CD4-positive, alpha-beta T cell treated with Interleukin-1 beta for 1 hour (primary cell): ENCODE measurements at regions not wholly inside any gene's neighbourhood (a gene's known extent, or its start where the extent isn't known, plus 50 kb on each side); places are given as distances from the start of the nearest gene placed in this dataset.

ENCODE experiments used
- DNase-seq, 2 donors: peaks; one replicate each; pipeline ENCODE4 v3.0.0-alpha.2; 2020 to 2022

DNA sequence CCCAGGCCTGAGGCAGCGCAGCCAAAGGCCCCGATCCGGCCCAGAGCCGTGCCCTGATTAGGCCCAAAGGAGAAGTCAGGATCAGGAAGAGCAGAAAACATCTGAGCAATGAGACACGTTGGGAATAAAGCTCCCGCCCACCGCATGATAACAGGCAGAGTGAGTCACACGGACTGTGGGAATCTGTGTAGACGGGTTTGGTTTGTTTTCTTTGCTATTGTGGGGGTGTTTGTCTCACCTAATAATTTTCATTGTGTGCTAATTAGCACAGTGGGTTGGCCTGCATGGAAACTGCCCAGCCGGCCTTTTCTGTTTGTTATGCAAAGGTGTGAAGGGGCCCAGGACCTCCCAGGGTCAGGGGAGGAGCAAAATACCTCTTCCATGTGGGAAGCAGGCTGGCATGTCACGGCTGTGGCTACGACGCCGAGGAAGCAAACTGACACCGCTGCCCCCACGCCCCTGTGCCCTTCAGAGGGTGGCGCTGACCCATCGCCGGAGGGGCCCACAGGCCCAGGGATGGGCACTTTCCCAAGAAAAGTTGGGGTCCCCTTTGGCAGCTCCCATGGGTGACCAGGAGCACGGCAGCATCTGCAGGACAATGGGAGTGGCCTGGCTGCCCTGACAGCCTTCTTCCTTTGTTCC is 68.4 kb upstream of the CTDP1 start:
- DNase-seq, result no peak

DNA sequence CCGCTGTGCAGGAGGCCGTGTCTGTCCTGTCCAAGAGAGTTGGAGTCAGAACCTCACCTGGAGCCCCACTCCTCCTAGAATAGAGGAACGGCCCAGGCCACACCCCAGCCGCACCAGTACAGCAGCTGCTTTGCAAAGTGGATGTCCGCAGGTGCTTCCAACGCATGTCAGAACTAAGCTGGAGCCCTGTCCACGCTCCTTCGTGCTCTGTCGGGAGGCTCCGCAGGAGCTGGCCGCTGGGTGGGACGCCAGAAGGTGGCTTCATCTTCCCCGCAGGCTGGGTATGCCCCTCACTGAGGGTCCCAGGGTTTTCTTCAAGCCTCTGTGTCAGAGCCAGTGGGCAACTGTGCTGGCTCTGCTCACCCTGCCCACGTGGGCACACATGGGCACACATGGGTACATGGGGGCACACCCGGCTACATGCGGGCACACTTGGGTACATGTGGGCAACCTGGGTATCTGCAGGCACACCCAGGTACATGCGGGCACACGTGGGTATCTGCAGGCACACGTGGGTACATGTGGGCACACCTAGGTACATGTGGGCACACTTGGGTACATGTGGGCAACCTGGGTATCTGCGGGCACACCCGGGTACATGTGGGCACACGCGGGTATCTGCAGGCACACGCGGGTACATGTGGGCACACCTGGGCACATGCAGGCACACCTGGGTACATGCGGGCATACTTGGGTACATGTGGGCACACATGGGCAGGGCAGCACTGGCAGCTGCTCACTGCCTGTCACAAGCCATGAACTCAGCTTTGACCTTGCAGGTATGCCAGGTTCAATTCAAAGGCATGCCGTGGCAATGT is 67.1 kb upstream of the CTDP1 start:
- DNase-seq, result no peak

DNA sequence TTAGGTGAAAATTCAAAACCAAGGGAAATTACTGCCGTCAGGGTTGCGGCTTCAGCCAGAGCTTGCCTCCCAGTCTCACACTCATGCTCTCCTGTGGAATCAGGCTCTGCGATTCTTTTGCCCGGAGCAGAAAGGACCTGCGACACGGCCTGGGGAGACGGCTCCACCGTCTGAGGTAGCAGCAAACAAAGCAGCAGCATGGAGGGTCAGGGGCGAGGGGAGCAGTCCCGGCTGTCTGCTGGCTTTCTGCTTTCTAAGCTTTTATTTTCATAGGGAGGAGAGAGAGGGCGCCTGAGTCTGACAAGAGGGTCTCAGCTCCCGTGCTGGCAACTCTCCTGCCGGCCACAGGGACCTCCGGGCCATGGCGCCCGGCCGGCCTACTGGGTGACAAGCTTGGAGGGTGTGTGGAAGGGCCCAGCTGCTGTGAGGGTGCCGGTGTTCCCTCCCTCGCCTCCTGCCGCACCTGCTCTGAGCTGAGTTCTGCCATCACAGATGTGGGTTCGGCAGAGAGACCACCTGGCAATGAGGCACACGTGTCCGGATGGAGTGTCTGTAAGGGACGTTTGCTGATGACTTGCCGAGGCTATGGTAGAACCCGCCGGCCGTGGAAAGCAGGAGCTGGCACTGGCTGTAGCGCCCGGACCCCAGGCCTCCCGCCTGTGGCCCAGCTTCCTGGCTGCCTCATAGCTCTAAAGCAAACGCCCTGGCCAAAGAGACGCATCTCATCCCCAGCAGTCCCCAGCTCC is 66.2 kb upstream of the CTDP1 start:
- no peak for DNase-seq

DNA sequence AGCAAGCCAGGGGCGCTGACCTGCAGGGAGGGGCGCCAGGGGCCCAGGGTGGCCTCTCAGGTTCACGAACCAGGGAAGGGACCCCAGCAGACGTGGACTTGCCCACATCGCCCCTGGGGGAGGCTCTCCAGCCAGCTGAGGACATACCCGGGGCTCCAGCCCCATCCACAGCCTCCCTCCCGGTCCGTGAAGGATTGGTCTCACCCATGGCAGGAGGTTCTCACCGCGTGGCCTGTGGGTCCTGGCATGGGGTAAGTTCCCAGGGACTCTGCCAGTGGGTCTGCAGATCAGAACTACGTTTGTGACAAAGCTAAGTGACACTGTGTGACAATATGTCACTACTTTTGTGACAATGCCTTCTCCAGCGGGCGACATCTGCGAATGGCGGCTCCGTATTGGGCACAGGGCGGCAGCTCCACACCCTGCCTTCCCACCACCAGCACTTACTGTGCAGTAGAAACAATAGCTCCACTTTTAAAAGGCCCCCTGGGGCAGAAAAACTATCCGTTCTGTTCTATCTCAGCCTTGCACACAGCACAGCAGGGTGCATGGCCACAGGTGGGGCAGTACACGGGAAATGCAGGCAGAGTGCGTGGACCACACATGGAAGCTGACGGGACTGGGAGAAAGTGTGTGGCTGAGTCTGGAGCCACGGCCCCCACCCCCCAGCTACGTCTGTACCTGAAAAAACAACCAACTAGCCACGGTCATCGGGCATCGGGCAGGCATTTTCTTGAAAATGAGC is 65.2 kb upstream of the CTDP1 start:
- DNase-seq, result no peak

DNA sequence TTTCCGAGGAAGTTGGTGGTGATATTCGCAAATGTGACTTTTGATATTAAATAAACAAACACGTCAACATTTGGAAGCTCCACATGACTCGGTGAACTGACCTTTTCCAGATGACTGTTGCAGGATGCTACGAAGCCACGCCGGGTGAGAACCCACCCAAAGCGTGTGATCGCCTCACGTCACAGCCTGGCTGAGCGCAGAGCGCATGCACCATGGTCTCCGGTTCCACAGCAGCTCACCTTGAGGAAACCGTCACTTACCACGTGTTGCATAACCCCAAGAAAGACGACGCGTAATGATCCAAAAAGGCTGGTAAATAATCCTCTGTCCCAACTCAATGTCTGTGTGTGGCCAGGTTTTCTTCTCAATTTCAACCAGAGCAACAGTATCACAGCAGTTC is 64.5 kb upstream of the CTDP1 start:
- no peak for DNase-seq

DNA sequence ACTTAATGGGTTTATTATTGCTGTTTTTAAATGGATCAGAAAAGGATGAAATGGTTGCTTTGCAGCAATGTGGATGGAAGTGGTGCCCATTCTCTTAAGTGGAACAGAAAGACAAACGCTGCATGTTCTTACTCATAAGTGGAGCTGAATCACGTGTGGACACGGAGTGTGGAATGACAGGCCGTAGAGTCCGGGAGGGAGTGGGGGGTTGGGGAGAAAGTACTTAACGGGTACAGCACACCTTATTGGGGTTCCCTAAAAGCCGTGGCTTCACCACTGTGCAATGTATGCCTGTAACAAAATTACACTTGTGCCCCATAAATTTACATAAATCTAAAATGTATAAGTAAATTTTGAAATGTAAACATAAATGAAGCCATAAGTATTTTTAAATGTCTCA is 64.0 kb upstream of the CTDP1 start:
- no peak for DNase-seq

DNA sequence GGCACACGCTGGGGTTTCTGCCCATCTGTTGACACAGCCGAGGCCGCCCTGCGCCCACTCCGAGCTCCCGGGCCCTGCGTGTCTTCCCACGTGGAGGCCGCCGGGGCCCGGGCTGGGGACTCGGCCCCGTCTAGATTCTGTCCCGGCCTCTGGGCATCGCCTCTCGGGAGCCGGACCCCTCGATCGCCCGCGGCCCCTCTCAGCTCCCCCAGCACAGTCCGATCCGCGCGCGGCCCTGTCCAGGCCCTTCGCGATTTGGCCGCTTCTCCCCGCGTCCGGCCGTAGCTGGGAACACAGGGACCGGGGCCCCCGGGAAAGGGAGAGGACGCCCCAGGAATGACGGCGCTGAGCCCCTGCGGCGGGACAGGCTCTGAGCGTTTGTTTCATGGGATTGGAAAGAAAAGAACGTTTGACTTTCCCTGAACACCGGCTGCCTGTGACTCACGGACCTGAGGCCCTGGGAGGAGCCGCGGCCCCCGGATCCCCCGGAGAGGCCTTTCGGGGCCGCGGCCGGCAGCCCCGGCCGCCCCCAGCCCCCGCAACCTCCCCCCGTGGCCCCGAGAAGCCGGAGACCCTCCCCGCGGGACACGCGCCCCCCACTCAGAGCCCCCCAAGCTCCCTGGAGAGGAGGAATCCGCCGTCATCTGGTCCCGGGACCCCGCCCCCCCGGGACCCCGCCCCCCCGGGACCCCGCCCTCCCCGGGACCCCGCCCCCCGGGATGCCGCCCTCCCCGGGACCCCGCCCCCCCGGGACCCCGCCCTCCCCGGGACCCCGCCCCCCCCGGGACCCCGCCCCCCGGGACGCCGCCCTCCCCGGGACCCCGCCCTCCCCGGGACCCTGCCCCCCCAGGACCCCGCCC is 62.7 kb upstream of the CTDP1 start:
- no peak for DNase-seq

DNA sequence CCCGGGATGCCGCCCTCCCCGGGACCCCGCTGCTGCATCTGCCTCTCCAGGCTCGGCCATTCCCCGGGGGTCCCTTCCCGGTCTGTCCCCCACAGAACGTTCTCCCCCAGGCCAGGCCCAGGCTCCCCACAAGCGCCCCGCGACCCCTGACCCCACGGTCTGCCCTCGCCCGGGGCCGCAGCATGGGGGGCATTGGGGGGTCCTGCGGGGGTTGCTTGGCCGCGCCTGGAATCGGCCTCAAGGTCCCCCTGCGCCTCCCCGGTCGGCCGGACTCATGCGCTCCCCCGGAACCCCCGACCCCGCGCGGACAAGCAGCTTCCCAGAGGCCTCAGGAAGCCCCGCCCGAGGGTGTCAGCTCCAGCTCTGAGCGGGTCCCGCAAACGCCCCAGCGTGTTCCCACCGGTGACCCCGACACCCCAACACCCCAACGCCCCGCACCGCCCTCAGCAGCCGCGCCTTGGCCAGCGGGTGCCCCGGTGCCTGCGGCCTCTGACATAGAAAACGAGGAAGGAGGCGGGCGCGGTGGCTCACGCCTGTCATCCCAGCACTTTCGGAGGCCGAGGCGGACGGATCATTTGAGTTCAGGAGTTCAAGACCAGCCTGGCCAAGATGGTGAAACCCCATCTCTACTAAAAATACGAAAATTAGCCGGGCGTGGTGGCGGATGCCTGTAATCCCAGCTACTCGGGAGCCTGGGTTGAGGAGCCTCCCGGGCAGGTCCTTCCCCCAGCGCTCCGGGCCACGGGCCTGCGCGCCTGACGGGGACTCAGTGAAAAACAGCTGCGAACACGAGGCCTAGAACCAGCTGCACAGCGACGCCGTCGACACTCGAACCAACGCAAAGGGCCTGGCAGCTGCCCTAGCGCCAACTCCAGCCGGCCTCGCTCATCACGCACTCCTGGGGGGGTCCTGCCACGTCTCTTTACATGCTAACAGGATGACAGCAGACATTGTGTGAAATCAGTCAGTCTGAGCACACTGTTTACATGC is 61.8 kb upstream of the CTDP1 start:
- no peak for DNase-seq

DNA sequence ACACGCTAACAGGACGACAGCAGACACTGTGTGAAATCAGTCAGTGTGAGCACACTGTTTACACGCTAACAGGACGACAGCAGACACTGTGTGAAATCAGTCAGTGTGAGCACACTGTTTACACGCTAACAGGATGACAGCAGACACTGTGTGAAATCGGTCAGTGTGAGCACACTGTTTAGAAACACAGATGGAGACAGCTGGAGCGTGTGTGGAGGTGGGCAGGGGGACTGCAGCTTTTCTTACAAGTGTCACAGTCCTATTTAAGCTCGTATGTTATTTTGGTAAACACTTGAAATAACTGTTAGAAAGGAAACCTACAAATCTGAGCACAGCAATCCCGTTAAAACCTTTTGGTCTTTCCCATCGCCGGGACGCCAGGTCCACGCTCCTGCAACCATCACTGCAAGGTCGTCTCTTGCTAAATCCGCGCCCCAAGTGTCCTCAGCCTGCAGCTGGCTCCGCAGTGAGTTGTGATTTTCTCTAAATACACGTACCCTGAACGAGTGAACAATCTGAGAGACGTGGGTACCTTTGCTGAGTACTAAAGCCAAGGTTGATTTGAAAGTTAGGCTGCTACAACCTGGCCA is 58.9 kb upstream of the CTDP1 start:
- DNase-seq, result no peak

DNA sequence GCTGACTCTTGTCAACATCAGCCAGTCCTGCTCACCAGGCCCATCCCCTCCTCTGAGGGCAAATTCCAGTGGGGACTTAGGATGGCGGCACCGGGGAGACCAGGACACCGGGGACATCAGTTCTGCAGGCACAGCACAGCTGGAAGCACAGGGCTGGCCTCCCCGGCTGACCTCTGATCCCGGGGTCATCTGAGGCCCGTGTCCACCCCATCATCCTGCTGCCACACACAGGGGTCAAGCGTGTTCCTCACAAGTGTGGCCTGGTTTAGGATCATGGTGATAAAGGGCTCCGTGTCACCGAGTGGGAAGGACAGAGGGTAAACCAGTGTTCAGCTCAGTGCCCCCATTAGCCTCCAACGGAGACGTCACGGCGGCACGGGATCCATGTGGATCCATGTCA is 58.1 kb upstream of the CTDP1 start:
- DNase-seq, result no peak

DNA sequence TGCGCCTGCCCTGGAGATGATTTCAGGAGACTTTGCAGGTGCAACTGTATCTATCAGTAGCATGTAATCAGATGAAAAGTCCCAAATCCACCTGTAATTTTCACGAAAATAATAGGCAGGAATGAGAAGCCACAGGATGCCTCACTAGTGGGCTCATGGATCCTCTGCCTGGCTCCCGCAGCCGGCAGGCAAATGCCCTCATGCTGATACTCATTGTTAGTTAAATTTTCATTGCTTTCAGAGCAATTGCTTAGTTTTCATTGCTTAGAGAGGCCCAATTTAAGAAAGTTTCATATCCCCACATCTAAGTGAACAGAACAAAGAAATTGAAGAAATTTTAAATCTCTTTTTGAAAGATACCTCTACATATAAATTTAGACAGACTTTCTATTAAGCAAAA is 57.6 kb upstream of the CTDP1 start:
- DNase-seq, result no peak

DNA sequence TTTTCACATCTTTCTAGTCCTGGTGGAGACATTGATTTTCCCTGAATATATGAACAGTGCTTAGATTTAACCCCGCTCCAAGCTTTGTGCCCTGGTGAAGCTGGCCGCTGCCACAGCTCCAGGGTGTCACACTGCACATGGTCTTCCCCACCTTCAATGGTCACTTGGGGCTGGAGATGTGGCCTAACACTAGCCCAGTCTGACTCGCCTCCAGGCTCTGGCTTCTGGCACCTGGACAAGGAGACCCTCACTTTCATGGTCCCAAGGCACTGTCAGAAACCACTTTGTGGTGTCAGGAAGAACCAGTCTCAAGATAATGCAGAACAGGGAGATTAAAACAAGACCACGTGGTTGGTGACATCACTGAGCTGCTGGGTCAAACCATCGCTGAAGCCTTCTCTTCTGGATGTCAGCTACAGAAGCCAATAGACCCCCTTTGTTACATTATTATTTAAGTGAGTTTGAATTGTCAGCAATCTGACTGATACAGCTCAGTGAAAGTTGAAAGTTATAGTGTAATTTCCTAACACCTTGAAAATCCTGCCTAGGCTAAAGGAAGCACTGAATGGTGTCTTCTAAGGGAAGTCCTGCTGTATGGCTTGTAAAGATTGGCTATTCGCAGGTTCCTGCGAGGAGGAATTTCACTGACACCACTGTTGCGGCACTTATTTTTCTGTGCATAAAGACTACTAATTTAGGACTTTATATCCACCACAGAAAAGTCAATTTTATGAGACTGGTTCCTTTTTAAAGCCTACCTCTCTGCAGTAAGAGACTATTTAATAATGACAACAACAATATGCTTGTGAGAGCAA is 55.0 kb upstream of the CTDP1 start:
- DNase-seq, result no peak

DNA sequence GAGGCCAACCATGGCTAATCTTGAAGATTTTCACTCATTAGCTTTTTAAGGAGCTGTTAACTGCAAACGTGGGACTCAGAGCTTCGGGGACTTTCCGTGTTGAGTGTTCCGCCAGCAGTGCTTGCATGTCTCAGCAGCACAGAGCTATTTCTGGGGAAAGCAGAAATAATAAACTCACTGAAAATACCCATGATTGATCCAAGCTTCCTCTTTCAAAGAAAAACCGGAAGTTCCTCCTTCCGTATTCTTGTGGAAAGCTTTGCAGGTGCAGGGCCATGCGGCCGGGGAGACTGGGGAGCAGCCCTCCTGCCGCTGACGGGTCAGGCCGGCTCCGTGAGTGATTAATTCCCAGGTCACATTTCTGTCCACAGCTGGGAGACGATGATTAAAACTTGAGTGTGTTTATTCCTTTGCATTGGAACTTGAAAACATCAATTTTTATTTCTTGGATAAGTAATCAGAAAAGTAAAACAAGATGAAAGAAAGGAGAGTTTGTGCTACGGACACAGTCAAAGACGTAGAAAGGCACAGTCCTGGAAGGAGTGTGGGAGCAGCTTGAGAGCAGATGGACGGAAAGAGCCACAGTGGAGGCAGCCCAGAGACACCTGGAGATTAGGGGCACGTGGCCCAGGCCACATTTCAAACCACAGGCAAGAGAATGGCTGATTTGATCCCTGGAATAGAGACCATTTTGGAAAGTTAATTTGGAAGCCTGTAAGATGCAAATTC is 54.2 kb upstream of the CTDP1 start:
- peak; percentile 18 to 63 for DNase-seq

DNA sequence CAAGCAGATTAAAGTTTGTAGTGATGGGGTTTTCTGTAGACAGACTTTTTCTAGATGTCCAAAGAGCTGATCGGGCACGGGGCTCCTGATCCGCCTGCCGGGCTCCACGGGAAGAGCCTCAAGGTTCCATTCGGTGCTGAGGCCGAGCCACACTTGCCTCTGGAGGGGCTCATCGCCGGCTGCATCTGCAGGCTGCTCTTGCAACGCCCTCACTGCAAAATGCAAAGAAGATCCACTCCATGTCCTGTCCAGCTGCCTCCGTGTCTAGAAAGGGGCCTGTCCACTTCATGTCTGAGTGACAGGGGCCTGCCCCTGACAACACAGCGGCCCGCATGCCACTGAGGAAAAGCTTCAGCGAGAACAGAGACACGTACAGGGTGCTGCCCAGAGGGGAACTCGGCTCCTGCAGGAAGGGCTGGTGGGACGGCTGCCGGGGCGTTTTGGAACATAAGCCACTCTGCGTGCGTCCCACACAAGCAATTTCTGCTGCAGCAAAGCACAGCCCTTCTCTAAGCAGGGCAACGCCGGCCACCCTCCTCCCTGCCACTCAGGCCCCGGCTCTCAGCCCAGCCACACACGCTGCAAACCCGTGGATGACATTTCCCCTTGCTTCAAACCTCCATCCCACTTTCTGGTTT is 53.6 kb upstream of the CTDP1 start:
- no peak for DNase-seq

DNA sequence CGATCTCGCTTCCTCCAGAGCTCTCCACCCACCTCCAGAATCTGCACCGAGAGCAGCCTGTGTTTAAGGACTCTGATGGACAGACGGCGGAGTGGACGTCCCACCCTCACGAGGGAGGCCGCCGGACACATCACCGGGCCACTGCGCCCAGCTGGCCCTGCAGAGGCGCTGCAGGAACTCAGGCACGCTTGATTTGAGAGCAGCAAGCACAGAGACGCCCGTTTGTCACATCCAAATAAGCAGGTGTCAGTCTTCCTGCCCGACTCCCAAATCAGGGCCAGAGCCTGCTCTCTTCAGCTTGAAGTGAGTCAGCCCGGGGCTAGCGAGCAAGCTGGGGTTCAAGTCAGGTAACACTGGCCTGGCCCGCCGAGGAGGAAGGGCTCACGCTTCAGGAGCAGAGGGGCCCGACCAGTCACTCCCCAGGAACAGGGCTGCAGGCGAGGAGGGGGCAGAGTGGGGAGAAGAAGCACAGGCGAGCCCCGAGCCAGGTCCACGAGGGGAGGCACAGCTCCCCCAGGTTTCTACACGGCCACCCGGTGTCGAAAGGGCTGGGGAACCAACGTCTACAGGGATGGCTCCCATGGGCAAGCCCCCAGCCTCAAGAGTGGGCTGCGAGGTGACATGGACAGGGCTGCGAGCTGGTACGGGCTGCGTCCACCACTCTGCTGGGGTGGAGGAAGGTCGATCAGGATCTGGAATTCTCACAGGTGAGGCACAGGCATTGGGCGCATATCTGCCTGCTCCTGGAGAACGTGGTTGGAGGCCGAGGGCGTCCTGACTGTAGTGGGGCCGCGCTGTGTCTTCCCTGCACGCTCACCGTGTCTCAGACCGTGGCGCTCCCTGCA is 52.5 kb upstream of the CTDP1 start:
- DNase-seq, result no peak

DNA sequence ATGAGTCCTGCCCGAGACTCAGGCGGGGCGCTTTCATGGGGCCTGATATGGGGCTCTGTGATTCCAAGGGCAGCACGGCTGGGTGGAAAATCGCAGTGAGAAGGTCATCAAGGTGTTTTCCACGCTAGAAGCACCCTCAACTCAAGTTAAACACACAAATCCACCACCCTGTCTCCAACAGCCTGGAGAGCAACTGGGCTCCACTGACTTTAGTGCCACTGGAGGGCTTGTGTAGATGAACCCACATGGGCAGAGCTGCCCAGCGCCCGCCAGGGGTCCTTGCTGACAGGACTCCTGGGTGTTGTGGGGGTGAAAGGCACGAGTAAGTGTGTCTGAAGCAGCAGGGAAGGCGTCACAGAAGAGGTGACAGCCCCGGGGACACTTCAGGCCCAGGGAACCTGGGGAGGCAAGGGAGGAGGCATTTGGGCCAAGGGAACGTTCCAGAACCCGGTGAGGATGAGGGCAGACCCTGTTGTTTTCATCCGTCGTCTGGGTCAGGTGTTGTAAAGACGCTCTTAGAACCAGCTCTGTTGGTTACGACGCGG is 51.8 kb upstream of the CTDP1 start:
- DNase-seq, result no peak
